Activated B cell treated with CpG ODN at 0.5 μM for 24 hours (primary cell): ENCODE measurements at regions not wholly inside any gene's neighbourhood (a gene's known extent, or its start where the extent isn't known, plus 50 kb on each side); places are given as distances from the start of the nearest gene placed in this dataset.

Experiments
- ATAC-seq: fragments of 200-7000 bp; cut with Tn5 transposase; one replicate; pipeline ENCODE4 v1.10.0; 2021; ENCODE audit warnings: low read depth, mild to moderate bottlenecking, moderate library complexity
- CTCF ChIA-PET: fragments of 350-600 bp; sonication (Branson Sonifier 250); formaldehyde crosslinking; loops from one replicate; lab custom pipeline; 2021; ENCODE audit warnings: antibody characterized with exemption; lab: Charles Lee
- POLR2A ChIA-PET: fragments of 350-600 bp; sonication (Branson Sonifier 250); formaldehyde crosslinking; loops from one replicate; lab custom pipeline; 2021; ENCODE audit warnings: antibody characterized with exemption; lab: Charles Lee
- DNase-seq: peaks from one replicate; pipeline ENCODE4 v3.0.0; 2022
- H3K27ac Mint-ChIP-seq: one replicate; pipeline ENCODE4 v1.8.0; 2020; ENCODE audit warnings: mixed read lengths
- H3K27me3 Mint-ChIP-seq: one replicate; pipeline ENCODE4 v1.8.0; 2021; ENCODE audit warnings: mixed read lengths
- H3K36me3 Mint-ChIP-seq: one replicate; pipeline ENCODE4 v1.8.0; 2021; ENCODE audit warnings: low read depth, mixed read lengths
- H3K4me1 Mint-ChIP-seq: one replicate; pipeline ENCODE4 v1.8.0; 2021; ENCODE audit warnings: mixed read lengths
- H3K4me3 Mint-ChIP-seq: one replicate; pipeline ENCODE4 v1.8.0; 2020; ENCODE audit warnings: mild to moderate bottlenecking, mixed read lengths
- H3K9me3 Mint-ChIP-seq: one replicate; pipeline ENCODE4 v1.8.0; 2020; ENCODE audit warnings: mixed read lengths
- intact Hi-C: fragments of 100-400 bp; cut with micrococcal nuclease; formaldehyde crosslinking; loops from one replicate; pipeline ENCODE4 v1.15.1; 2024
- TF ChIP-seq, protein P1 (sequence below): fragments of 200-600 bp; IDR thresholded peaks from one replicate; pipeline ENCODE4 v1.8.0; 2022; ENCODE audit warnings: antibody characterized with exemption, mild to moderate bottlenecking

GRCh38 chr11:129314371-129314770 lies 61.3 kb upstream of the BARX2 start:
- ChIA-PET POLR2A (no interaction called here), CTCF (no interaction called here)

GRCh38 chr11:129313541-129314297 lies 61.9 kb upstream of the BARX2 start:
- intact Hi-C loops: no loop called here
- Mint-ChIP-seq H3K27ac (no peak overlapping the region), H3K4me3 (no peak overlapping the region), H3K9me3 (peaks cover 2% of the 10 kb centered on the region), H3K36me3 (no peaks in the 10 kb centered on the region), H3K27me3 (no peaks in the 10 kb centered on the region), H3K4me1 (no peaks in the 10 kb centered on the region)
- DNase-seq (no peak), ATAC-seq (no peak)
- TF ChIP-seq, protein P1, sequence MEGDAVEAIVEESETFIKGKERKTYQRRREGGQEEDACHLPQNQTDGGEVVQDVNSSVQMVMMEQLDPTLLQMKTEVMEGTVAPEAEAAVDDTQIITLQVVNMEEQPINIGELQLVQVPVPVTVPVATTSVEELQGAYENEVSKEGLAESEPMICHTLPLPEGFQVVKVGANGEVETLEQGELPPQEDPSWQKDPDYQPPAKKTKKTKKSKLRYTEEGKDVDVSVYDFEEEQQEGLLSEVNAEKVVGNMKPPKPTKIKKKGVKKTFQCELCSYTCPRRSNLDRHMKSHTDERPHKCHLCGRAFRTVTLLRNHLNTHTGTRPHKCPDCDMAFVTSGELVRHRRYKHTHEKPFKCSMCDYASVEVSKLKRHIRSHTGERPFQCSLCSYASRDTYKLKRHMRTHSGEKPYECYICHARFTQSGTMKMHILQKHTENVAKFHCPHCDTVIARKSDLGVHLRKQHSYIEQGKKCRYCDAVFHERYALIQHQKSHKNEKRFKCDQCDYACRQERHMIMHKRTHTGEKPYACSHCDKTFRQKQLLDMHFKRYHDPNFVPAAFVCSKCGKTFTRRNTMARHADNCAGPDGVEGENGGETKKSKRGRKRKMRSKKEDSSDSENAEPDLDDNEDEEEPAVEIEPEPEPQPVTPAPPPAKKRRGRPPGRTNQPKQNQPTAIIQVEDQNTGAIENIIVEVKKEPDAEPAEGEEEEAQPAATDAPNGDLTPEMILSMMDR: no peak
- POLR2A ChIA-PET: no interaction called here
- CTCF ChIA-PET: no interaction called here

More at GRCh38 chr11:129314371-129314770, 61.3 kb upstream of the BARX2 start:
- H3K27me3 Mint-ChIP-seq: no peaks in the 10 kb centered on the region
- DNase-seq (no peak), ATAC-seq (no peak)
- no peaks in the 10 kb centered on the region for H3K4me1 Mint-ChIP-seq
- TF ChIP-seq, protein P1: no peak
- H3K4me3 Mint-ChIP-seq: no peak overlapping the region
- H3K9me3 Mint-ChIP-seq: peaks cover 2% of the 10 kb centered on the region
- intact Hi-C loops: no loop called here
- no peaks in the 10 kb centered on the region for H3K36me3 Mint-ChIP-seq
- H3K27ac Mint-ChIP-seq: no peak overlapping the region

DNA sequence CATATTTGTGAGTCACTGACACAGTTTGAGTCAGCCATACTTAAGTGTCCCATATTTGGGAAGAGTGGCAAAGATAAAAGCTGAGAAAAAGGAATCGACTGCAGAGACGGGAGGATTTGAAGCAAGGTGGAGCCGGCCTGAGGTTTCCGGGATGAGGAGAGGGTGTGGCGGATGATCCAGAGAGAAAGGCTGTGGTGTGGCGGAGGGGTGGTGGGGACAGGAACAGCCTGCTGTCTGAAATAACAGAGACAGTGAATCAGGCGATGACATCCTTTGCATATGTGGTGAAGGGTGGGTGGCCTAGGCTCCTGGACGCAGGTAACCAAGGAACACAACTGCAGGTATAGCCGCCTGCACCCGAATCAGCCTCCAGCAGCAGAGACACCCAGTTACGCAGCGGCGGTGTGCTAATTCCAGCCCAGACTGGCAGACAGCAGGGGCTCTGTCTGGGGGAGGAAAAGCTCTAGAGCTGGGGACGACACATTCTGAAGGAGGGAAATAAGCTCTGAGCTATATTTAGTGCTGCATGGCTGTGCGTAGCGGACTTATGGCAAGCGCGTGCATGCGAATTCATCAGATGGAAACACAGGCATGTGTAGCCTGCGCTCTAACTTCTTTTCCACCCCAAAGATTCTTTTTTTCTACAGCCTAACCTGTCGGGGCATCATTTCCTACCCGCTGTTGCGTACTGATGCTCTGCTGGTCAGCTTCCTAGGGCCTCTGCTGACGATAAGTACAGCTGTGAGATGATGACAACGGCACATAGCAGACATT lies 62.7 kb upstream of the BARX2 start:
- H3K36me3 Mint-ChIP-seq: no peaks in the 10 kb centered on the region
- DNase-seq (no peak), ATAC-seq (no peak)
- TF ChIP-seq, protein P1: no peak
- ChIA-PET POLR2A (no interaction called here), CTCF (no interaction called here)
- H3K27me3 Mint-ChIP-seq: peaks cover 4% of the 10 kb centered on the region
- intact Hi-C loops: no loop called here
- H3K4me3 Mint-ChIP-seq: no peak overlapping the region
- H3K4me1 Mint-ChIP-seq: no peaks in the 10 kb centered on the region
- no peak overlapping the region for H3K27ac Mint-ChIP-seq
- H3K9me3 Mint-ChIP-seq: peaks cover 2% of the 10 kb centered on the region

GRCh38 chr11:129308241-129308865 lies 67.3 kb upstream of the BARX2 start:
- H3K4me3 Mint-ChIP-seq: no peak overlapping the region
- intact Hi-C loops: no loop called here
- peaks cover 10% of the 10 kb centered on the region for H3K27me3 Mint-ChIP-seq
- no peak overlapping the region for H3K27ac Mint-ChIP-seq
- ATAC-seq: no peak
- CTCF ChIA-PET: no interaction called here
- no peaks in the 10 kb centered on the region for H3K4me1 Mint-ChIP-seq
- POLR2A ChIA-PET: no interaction called here
- no peak for DNase-seq
- TF ChIP-seq, protein P1: no peak
- H3K9me3 Mint-ChIP-seq: peaks cover 2% of the 10 kb centered on the region
- H3K36me3 Mint-ChIP-seq: no peaks in the 10 kb centered on the region

- Mint-ChIP-seq H3K36me3 (no peaks in the 10 kb centered on the region), H3K27ac (no peak overlapping the region), H3K4me3 (no peak overlapping the region), H3K9me3 (peaks cover 2% of the 10 kb centered on the region), H3K27me3 (peaks cover 10% of the 10 kb centered on the region), H3K4me1 (no peaks in the 10 kb centered on the region)
- DNase-seq (no peak), ATAC-seq (no peak)
- TF ChIP-seq, protein P1: no peak
- intact Hi-C loops: no loop called here
- CTCF ChIA-PET: no interaction called here
- POLR2A ChIA-PET: no interaction called here
Measured at GRCh38 chr11:129307162-129307561, 68.5 kb upstream of the BARX2 start.
